Naive thymus-derived CD4-positive, alpha-beta T cell (primary cell): ENCODE measurements at regions not wholly inside any gene's neighbourhood (a gene's known extent, or its start where the extent isn't known, plus 50 kb on each side); places are given as distances from the start of the nearest gene placed in this dataset.

ENCODE experiments used
- ATAC-seq: fragments of 150-1000 bp; cut with Tn5 transposase; 2 replicates; pipeline ENCODE4 v1.10.0; 2021; ENCODE audit warnings: mild to moderate bottlenecking, moderate library complexity
- CTCF ChIA-PET: fragments of 350-600 bp; sonication (Branson Sonifier 250); formaldehyde crosslinking; loops from one replicate; lab custom pipeline; 2021; ENCODE audit warnings: antibody characterized with exemption; lab: Charles Lee
- POLR2A ChIA-PET: fragments of 350-600 bp; sonication (Branson Sonifier 250); formaldehyde crosslinking; loops from one replicate; lab custom pipeline; 2021; ENCODE audit warnings: antibody characterized with exemption, inconsistent platforms; lab: Charles Lee
- DNase-seq, 9 donors: peaks; one replicate each; pipeline versions ENCODE4 v3.0.0 to v3.0.0-alpha.2; 2020 to 2022; ENCODE audit warnings: mixed read lengths in 1 of 9
- H3K27ac ChIP-seq: one replicate; pipeline ENCODE4 v1.7.0; 2013; ENCODE audit warnings: mild to moderate bottlenecking, low read depth, low read length, moderate library complexity
- H3K27me3 ChIP-seq, 2 donors: one replicate each; pipeline ENCODE4 v1.7.0; 2013; ENCODE audit warnings: low read length in 2 of 2, mild to moderate bottlenecking in 2 of 2, moderate library complexity in 2 of 2; ENCODE audit not compliant: control insufficient read depth in 2 of 2, insufficient read depth in 2 of 2
- H3K36me3 ChIP-seq, 3 experiments: 1 replicate in 2 of 3; 2 replicates in 1 of 3; pipeline ENCODE4 v1.7.0; 2013; ENCODE audit warnings: low read length in 3 of 3, mild to moderate bottlenecking in 3 of 3, moderate library complexity in 1 of 3; ENCODE audit not compliant: insufficient read depth in 3 of 3, control insufficient read depth in 2 of 3
- H3K4me1 ChIP-seq, 2 donors: one replicate each; pipeline ENCODE4 v1.7.0; 2013; ENCODE audit warnings: low read length in 2 of 2, mild to moderate bottlenecking in 2 of 2, moderate library complexity in 1 of 2; ENCODE audit not compliant: control insufficient read depth in 2 of 2, insufficient read depth in 2 of 2
- H3K4me3 ChIP-seq: 2 replicates; pipeline ENCODE4 v1.7.0; 2013; ENCODE audit warnings: mild to moderate bottlenecking, low read length
- H3K9me3 ChIP-seq, 3 experiments: 1 replicate in 2 of 3; 2 replicates in 1 of 3; pipeline ENCODE4 v1.7.0; 2013; ENCODE audit warnings: low read length in 3 of 3; ENCODE audit not compliant: control insufficient read depth in 2 of 3
- H3K27ac Mint-ChIP-seq, 9 donors: one replicate each; pipeline ENCODE4 v1.8.0; 2020 to 2022; ENCODE audit warnings: mixed read lengths in 9 of 9, mild to moderate bottlenecking in 8 of 9, moderate library complexity in 5 of 9, inconsistent platforms in 2 of 9
- H3K27me3 Mint-ChIP-seq, 5 donors: one replicate each; pipeline ENCODE4 v1.8.0; 2021 to 2022; ENCODE audit warnings: mixed read lengths in 5 of 5, mild to moderate bottlenecking in 1 of 5
- H3K36me3 Mint-ChIP-seq, 5 donors: one replicate each; pipeline ENCODE4 v1.8.0; 2020 to 2022; ENCODE audit warnings: mixed read lengths in 5 of 5, mild to moderate bottlenecking in 3 of 5, inconsistent platforms in 1 of 5
- H3K4me1 Mint-ChIP-seq, 7 donors: one replicate each; pipeline ENCODE4 v1.8.0; 2020 to 2022; ENCODE audit warnings: mixed read lengths in 7 of 7, mild to moderate bottlenecking in 3 of 7, inconsistent platforms in 1 of 7
- H3K4me3 Mint-ChIP-seq, 10 donors: one replicate each; pipeline ENCODE4 v1.8.0; 2020 to 2022; ENCODE audit warnings: mild to moderate bottlenecking in 10 of 10, mixed read lengths in 10 of 10, moderate library complexity in 6 of 10, inconsistent platforms in 2 of 10
- H3K9me3 Mint-ChIP-seq, 11 donors: one replicate each; pipeline ENCODE4 v1.8.0; 2020 to 2022; ENCODE audit warnings: mixed read lengths in 11 of 11, mild to moderate bottlenecking in 4 of 11, inconsistent platforms in 1 of 11, moderate library complexity in 1 of 11
- intact Hi-C, 2 donors: fragments of 100-400 bp; cut with micrococcal nuclease; formaldehyde crosslinking; loops; one replicate each; pipeline ENCODE4 v1.15.1; 2023

DNA sequence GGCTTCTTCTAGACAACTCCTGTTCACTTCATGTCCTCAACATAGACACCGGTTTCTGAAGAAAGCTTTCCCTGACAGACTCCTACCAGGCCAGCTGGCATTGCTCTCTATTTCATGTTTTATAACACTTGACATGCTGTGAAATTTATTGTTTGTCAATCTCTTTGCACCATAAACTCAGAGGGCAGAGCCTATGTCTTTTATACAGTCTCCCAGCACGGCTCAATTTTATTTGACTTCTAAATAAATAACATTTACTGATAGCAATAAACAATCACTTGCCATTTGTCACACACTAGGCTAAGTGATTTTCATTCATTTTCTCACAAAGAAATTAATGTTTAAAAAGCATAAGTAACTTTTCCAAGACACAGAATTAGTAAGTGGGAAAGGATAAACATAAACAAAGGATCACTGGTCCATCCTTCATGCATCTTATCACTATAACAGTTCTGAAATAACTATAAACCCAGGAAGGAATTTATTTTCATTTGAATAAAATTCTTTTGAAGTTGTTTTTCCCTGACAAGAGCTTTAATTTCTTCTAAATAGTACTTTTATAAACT lies 577.6 kb downstream of the TECRL start:
- H3K4me3 Mint-ChIP-seq = no peak overlapping the region
- ChIA-PET CTCF (no interaction called here), POLR2A (no interaction called here)
- no peaks in the 10 kb centered on the region for H3K36me3 ChIP-seq
- no peaks in the 10 kb centered on the region for H3K4me1 ChIP-seq
- H3K4me3 ChIP-seq = no peak overlapping the region
- H3K27ac Mint-ChIP-seq = no peak overlapping the region
- no peak overlapping the region for H3K27ac ChIP-seq
- intact Hi-C loops = no loop called here
- no peaks in the 10 kb centered on the region for H3K4me1 Mint-ChIP-seq
- no peaks in the 10 kb centered on the region for H3K9me3 ChIP-seq
- DNase-seq (no peak), ATAC-seq (no peak)
- H3K27me3 Mint-ChIP-seq = no peaks in the 10 kb centered on the region
- H3K9me3 Mint-ChIP-seq = peaks cover 0 to 23% (median 3%) of the 10 kb centered on the region in 11 donors
- H3K36me3 Mint-ChIP-seq = no peaks in the 10 kb centered on the region
- H3K27me3 ChIP-seq = no peaks in the 10 kb centered on the region

DNA sequence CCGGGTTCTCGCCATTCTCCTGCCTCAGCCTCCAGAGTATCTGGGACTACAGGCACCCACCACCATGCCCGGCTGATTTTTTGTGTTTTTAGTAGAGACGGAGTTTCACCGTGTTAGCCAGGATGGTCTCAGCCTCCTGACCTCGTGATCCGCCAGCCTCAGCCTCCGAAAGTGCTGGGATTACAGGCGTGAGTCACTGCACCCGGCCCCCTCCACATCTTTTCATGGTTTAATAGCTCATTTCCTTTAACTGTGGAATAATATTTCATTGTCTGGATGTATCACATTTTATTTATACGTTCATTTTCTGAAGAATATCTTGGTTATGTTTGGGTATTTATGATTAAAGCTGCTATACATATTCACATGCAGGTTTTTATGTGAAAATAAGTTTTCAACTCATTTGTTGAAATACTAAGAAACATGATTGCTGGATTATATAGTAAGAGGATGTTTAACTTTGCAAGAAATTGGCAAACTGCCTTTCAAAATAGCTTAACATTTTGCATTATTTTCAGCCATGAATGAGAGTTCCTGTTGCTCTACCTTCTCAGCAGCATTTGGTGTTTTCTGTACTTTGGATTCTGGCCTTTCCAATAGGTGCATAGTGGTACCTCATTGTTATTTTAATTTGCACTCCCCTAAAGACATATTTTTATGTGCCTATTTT lies 591.9 kb downstream of the TECRL start:
- POLR2A ChIA-PET = no interaction called here
- Mint-ChIP-seq H3K27ac (no peak overlapping the region), H3K4me3 (no peak overlapping the region), H3K4me1 (no peaks in the 10 kb centered on the region), H3K36me3 (no peaks in the 10 kb centered on the region), H3K27me3 (no peaks in the 10 kb centered on the region), H3K9me3 (peaks cover 0 to 35% (median 8%) of the 10 kb centered on the region in 11 donors)
- Histone ChIP-seq H3K4me3 (no peak overlapping the region), H3K36me3 (no peaks in the 10 kb centered on the region), H3K4me1 (no peaks in the 10 kb centered on the region), H3K9me3 (peaks cover 0 to 4% (median 0%) of the 10 kb centered on the region in 3 experiments), H3K27ac (no peak overlapping the region), H3K27me3 (no peaks in the 10 kb centered on the region)
- no peak for ATAC-seq
- intact Hi-C loops = loop anchor here in 1 of 2 donors (10.0 kb wide), 1 partner anchor 47 kb away; no protein-coding TSS in a partner anchor
- DNase-seq = no peak
- CTCF ChIA-PET = no interaction called here

DNA sequence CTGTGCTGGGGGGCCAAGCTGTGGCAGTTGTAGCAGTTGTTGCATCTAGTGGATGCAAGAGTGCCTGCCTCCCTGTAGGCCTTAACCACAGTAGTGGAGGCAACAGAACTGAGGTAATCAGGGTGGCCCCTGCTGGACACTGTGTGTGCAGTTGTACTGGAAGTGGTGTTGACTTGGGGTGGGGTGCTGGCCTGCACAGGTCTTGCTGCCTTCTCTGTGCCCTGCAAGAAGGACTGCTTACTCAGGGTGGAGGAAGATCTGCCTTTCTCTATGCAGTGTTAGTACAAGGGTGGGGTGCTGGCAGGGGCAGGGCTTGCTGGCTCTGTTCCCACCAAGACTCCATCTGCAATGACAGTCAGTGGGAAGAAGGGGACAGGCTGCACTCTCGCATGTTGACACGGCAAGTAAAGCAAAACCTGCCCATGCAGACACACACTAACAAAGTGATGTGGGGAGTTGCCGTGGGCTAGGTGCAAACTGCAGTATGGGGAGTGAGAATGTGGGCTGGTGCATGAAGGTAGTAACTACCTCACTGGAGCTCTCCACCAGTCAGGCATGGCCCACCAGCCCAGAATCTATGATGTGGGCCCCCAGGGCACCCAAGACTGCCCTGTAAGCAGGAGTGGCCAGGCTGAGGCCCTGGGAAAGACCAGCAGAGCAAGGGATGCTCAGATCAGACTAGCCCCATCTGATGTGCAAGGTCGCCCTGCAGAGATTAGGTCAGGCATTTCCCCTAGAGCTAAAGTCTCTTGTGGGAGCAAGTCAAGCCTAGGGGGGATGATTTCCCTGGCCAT lies 594.9 kb downstream of the TECRL start:
- CTCF ChIA-PET = no interaction called here
- Mint-ChIP-seq H3K4me1 (no peaks in the 10 kb centered on the region), H3K9me3 (peaks cover 2 to 38% (median 10%) of the 10 kb centered on the region in 11 donors), H3K27me3 (no peaks in the 10 kb centered on the region), H3K27ac (no peak overlapping the region), H3K36me3 (no peaks in the 10 kb centered on the region), H3K4me3 (no peak overlapping the region)
- ATAC-seq (no peak), DNase-seq (no peak)
- Histone ChIP-seq H3K4me1 (no peaks in the 10 kb centered on the region), H3K36me3 (no peaks in the 10 kb centered on the region), H3K9me3 (peaks cover 0 to 4% (median 0%) of the 10 kb centered on the region in 3 experiments), H3K4me3 (no peak overlapping the region), H3K27ac (no peak overlapping the region), H3K27me3 (no peaks in the 10 kb centered on the region)
- POLR2A ChIA-PET = no interaction called here
- intact Hi-C loops = loop anchor here in 1 of 2 donors (10.0 kb wide), 1 partner anchor 50 kb away; no protein-coding TSS in a partner anchor

DNA sequence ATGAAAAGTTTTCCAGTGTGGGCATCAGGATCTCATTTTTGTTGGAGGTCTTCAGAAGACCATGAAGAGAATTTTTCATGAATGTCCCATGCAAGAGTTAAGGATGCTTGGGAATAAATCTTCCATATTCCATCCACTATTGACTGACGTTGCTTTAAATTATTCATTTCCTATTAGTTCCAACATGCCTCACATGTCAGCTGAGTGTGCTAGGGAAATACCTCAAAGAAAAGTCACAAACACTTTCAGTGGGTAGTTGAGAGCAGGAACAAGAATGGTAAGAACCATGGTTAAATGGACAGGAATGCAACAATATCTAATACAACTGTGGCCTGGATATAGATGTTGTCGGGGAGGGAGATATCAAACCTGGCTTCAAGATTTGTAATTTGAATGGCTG lies 610.1 kb downstream of the TECRL start:
- no peaks in the 10 kb centered on the region for H3K36me3 Mint-ChIP-seq
- ATAC-seq (no peak), DNase-seq (no peak)
- ChIA-PET POLR2A (no interaction called here), CTCF (no interaction called here)
- no peak overlapping the region for H3K27ac ChIP-seq
- no peaks in the 10 kb centered on the region for H3K9me3 ChIP-seq
- no peaks in the 10 kb centered on the region for H3K4me1 Mint-ChIP-seq
- no peaks in the 10 kb centered on the region for H3K4me1 ChIP-seq
- peaks cover 0 to 12% (median 5%) of the 10 kb centered on the region in 11 donors for H3K9me3 Mint-ChIP-seq
- H3K4me3 Mint-ChIP-seq = no peak overlapping the region
- no peaks in the 10 kb centered on the region for H3K36me3 ChIP-seq
- intact Hi-C loops = no loop called here
- H3K27me3 Mint-ChIP-seq = no peaks in the 10 kb centered on the region
- no peak overlapping the region for H3K4me3 ChIP-seq
- no peak overlapping the region for H3K27ac Mint-ChIP-seq
- no peaks in the 10 kb centered on the region for H3K27me3 ChIP-seq

DNA sequence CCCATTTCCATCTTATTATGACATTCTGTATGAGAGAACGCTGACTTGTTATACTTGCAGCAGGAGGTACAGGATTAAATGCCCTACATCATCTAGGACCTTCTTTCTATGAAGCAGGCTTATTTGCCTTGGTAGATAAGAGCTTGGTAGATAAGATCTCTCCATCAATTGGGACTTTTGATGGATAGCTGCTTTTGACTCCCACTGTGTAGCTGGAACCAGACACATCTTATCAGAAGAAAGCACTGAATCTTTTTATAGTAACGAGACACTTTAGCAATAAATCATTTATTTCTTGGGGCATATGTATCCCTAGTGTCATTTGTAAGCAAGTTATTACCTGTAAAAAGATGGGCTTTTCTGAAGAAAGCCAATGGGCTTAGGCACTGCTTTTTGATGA lies 613.9 kb downstream of the TECRL start:
- H3K9me3 Mint-ChIP-seq = peaks cover 0 to 15% (median 7%) of the 10 kb centered on the region in 11 donors
- ATAC-seq (no peak), DNase-seq (no peak)
- no peaks in the 10 kb centered on the region for H3K4me1 ChIP-seq
- H3K27me3 ChIP-seq = no peaks in the 10 kb centered on the region
- H3K27ac ChIP-seq = no peak overlapping the region
- no peaks in the 10 kb centered on the region for H3K9me3 ChIP-seq
- CTCF ChIA-PET = no interaction called here
- no peaks in the 10 kb centered on the region for H3K36me3 ChIP-seq
- H3K4me1 Mint-ChIP-seq = no peaks in the 10 kb centered on the region
- H3K4me3 ChIP-seq = no peak overlapping the region
- H3K27me3 Mint-ChIP-seq = no peaks in the 10 kb centered on the region
- POLR2A ChIA-PET = no interaction called here
- intact Hi-C loops = no loop called here
- H3K4me3 Mint-ChIP-seq = no peak overlapping the region
- no peak overlapping the region for H3K27ac Mint-ChIP-seq
- no peaks in the 10 kb centered on the region for H3K36me3 Mint-ChIP-seq

DNA sequence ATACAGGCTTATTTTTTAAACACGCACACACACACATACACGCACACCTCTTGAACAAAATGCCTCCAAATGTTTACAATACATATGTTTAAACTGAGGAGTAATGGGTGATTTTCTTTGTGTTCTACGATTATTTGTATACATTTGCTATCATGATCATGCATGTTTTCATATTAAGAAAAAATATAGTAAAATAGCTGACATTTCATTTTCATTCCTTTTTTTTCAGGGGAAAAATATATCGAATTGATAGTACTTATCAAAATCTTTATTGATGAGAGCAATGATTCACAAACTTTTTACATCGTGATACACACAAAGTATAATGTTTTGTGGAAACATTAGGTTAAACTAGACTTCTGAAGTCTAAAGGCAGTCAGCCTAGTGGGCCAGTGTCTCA lies 618.9 kb downstream of the TECRL start:
- POLR2A ChIA-PET = no interaction called here

More for the DNA sequence above, 618.9 kb downstream of the TECRL start:
- no peak for DNase-seq
- CTCF ChIA-PET = no interaction called here
- Mint-ChIP-seq H3K4me1 (no peaks in the 10 kb centered on the region), H3K27me3 (no peaks in the 10 kb centered on the region), H3K9me3 (peaks cover 1 to 19% (median 5%) of the 10 kb centered on the region in 11 donors), H3K36me3 (no peaks in the 10 kb centered on the region), H3K27ac (no peak overlapping the region), H3K4me3 (no peak overlapping the region)
- no peak overlapping the region for H3K27ac ChIP-seq
- H3K9me3 ChIP-seq = no peaks in the 10 kb centered on the region
- H3K36me3 ChIP-seq = no peaks in the 10 kb centered on the region
- H3K4me3 ChIP-seq = no peak overlapping the region
- intact Hi-C loops = no loop called here
- no peaks in the 10 kb centered on the region for H3K27me3 ChIP-seq
- ATAC-seq = no peak
- no peaks in the 10 kb centered on the region for H3K4me1 ChIP-seq
